Uterus (tissue), 2 donors: ENCODE measurements at regions not wholly inside any gene's neighbourhood (a gene's known extent, or its start where the extent isn't known, plus 50 kb on each side); places are given as distances from the start of the nearest gene placed in this dataset.

Experiments
- POLR2A ChIP-seq, 2 donors: fragments of 450-650 bp; IDR thresholded peaks; one replicate each; pipeline ENCODE4 v1.6.1; 2016; ENCODE audit warnings: antibody characterized with exemption in 2 of 2, mild to moderate bottlenecking in 1 of 2, moderate library complexity in 1 of 2
- TF ChIP-seq, protein P1 (sequence below), 4 experiments: fragments of 200-600 bp in 2 of 4; fragments of 450-650 bp in 2 of 4; sonication (generic) in 2 of 4; IDR thresholded peaks; one replicate each; pipeline ENCODE4 v1.5.1; 2016 to 2019; ENCODE audit warnings: antibody characterized with exemption in 4 of 4, mild to moderate bottlenecking in 2 of 4, moderate library complexity in 1 of 4

DNA sequence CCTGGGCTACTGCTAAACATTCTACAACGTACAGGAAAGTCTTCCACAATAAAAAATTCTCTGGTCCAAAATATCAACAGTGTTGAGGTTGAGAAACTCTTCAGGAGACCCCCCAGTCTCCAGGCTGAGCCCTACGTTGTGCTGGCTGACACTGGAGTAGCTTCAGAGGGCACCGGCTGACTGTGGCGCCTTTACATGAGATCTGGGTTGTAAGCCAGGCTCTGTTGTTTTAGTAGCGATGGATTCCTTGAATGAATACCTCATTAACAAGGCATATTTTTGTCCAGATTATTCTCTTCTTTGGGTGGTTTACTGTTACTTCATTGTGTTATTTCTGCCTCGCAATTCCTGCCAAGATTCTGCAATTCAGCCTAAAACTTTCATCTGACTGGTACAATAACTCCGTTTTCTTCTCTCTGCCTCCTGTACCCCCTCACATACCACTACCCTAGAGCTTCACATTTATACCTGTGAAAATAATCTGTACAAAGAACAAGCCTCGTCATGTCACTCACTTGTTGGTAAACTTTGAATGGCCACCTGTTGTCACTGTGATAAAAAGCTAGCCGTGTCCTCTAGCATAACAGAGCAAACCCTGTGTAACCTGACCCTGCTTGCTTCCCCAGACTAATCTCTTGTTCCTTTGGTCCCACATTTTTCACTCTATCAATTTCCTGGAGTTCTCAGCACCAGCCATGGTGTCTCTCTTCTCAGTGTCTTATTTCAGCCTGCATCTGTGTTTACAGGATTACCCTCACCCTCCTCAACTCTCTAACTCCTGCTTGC lies 1476.1 kb upstream of the TENM3 start:
- TF ChIP-seq, protein P1, sequence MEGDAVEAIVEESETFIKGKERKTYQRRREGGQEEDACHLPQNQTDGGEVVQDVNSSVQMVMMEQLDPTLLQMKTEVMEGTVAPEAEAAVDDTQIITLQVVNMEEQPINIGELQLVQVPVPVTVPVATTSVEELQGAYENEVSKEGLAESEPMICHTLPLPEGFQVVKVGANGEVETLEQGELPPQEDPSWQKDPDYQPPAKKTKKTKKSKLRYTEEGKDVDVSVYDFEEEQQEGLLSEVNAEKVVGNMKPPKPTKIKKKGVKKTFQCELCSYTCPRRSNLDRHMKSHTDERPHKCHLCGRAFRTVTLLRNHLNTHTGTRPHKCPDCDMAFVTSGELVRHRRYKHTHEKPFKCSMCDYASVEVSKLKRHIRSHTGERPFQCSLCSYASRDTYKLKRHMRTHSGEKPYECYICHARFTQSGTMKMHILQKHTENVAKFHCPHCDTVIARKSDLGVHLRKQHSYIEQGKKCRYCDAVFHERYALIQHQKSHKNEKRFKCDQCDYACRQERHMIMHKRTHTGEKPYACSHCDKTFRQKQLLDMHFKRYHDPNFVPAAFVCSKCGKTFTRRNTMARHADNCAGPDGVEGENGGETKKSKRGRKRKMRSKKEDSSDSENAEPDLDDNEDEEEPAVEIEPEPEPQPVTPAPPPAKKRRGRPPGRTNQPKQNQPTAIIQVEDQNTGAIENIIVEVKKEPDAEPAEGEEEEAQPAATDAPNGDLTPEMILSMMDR (IDR thresholded peaks at IDR 0.05), result no peak
- no peak for TF ChIP-seq POLR2A (IDR thresholded peaks at IDR 0.05)
